GM12878 (cell line): ENCODE measurements at regions not wholly inside any gene's neighbourhood (a gene's known extent, or its start where the extent isn't known, plus 50 kb on each side); places are given as distances from the start of the nearest gene placed in this dataset.

ENCODE experiments used
- ELK1 ChIP-seq: IDR thresholded peaks from 2 replicates; pipeline ENCODE4 v1.6.1; 2012; ENCODE audit warnings: low read depth, low read length, improper control_type of control experiment
- EP300 ChIP-seq, 2 experiments: fragments of 150-350 bp in 1 of 2; IDR thresholded peaks; 2 replicates each; pipeline ENCODE4 v1.6.1; 2011 to 2012; ENCODE audit warnings: low read depth in 2 of 2, low read length in 2 of 2, borderline replicate concordance in 1 of 2, improper control_type of control experiment in 1 of 2, inconsistent platforms in 1 of 2; ENCODE audit not compliant: control insufficient read depth in 1 of 2
- GATAD2B ChIP-seq: fragments of 450-650 bp; conservative IDR thresholded peaks from 2 replicates; pipeline ENCODE4 v1.6.1; 2017; ENCODE audit warnings: low read depth, mild to moderate bottlenecking, moderate library complexity
- NR2C2 ChIP-seq: IDR thresholded peaks from 2 replicates; pipeline ENCODE4 v1.6.1; 2011; ENCODE audit warnings: borderline replicate concordance, low read depth; ENCODE audit not compliant: control insufficient read depth, insufficient read length
- POLR2A ChIP-seq: IDR thresholded peaks from 2 replicates; pipeline ENCODE4 v1.6.1; 2011; ENCODE audit warnings: low read depth, mild to moderate bottlenecking, low read length
- POLR2AphosphoS5 ChIP-seq: IDR thresholded peaks from 2 replicates; pipeline ENCODE4 v1.6.1; 2011; ENCODE audit warnings: mild to moderate bottlenecking, low read length, inconsistent platforms
- RBBP5 ChIP-seq: fragments of 200-600 bp; sonication (generic); conservative IDR thresholded peaks from 2 replicates; pipeline ENCODE4 v1.6.1; 2016
- TF ChIP-seq, protein P1 (sequence below), 3 experiments: IDR thresholded peaks in 2 of 3; conservative IDR thresholded peaks in 1 of 3; 2 replicates each; pipeline ENCODE4 v1.5.1; 2011; ENCODE audit warnings: low read depth in 3 of 3, low read length in 3 of 3, mild to moderate bottlenecking in 3 of 3, control low read depth in 2 of 3, moderate library complexity in 2 of 3, inconsistent platforms in 1 of 3, mixed read lengths in 1 of 3; ENCODE audit not compliant: control insufficient read depth in 2 of 3, insufficient read depth in 1 of 3; ENCODE audit errors: extremely low read depth in 1 of 3
- TF ChIP-seq, protein P2 (sequence below): fragments of 450-650 bp; IDR thresholded peaks from 2 replicates; pipeline ENCODE4 v1.6.1; 2014; ENCODE audit warnings: mild to moderate bottlenecking

GRCh38 chrX:552496-552895 is 78.1 kb upstream of the SHOX start:
- TF ChIP-seq RBBP5: no peak
- TF ChIP-seq GATAD2B: no peak
- TF ChIP-seq, protein P1, sequence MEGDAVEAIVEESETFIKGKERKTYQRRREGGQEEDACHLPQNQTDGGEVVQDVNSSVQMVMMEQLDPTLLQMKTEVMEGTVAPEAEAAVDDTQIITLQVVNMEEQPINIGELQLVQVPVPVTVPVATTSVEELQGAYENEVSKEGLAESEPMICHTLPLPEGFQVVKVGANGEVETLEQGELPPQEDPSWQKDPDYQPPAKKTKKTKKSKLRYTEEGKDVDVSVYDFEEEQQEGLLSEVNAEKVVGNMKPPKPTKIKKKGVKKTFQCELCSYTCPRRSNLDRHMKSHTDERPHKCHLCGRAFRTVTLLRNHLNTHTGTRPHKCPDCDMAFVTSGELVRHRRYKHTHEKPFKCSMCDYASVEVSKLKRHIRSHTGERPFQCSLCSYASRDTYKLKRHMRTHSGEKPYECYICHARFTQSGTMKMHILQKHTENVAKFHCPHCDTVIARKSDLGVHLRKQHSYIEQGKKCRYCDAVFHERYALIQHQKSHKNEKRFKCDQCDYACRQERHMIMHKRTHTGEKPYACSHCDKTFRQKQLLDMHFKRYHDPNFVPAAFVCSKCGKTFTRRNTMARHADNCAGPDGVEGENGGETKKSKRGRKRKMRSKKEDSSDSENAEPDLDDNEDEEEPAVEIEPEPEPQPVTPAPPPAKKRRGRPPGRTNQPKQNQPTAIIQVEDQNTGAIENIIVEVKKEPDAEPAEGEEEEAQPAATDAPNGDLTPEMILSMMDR (IDR thresholded peaks at IDR 0.05 in 2 of 3, conservative IDR thresholded peaks at IDR 0.05 in 1 of 3; ENCODE audit: control insufficient read depth in 2 of 3, extremely low read depth in 1 of 3, insufficient read depth in 1 of 3, low read depth in 3 of 3, low read length in 3 of 3): no peak
- TF ChIP-seq POLR2AphosphoS5: no peak
- no peak for TF ChIP-seq POLR2A
- no peak for TF ChIP-seq ELK1
- no peak for TF ChIP-seq EP300 (IDR thresholded peaks at IDR 0.05; ENCODE audit: borderline replicate concordance in 1 of 2, control insufficient read depth in 1 of 2, low read depth in 2 of 2, low read length in 2 of 2)
- TF ChIP-seq, protein P2, sequence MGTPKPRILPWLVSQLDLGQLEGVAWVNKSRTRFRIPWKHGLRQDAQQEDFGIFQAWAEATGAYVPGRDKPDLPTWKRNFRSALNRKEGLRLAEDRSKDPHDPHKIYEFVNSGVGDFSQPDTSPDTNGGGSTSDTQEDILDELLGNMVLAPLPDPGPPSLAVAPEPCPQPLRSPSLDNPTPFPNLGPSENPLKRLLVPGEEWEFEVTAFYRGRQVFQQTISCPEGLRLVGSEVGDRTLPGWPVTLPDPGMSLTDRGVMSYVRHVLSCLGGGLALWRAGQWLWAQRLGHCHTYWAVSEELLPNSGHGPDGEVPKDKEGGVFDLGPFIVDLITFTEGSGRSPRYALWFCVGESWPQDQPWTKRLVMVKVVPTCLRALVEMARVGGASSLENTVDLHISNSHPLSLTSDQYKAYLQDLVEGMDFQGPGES: no peak
- no peak for TF ChIP-seq NR2C2
